ENCODE measurements at regions not wholly inside any gene's neighbourhood (a gene's known extent, or its start where the extent isn't known, plus 50 kb on each side); places are given as distances from the start of the nearest gene placed in this dataset.
"Not testable (repeated sequence)": the region's sequence is repeated elsewhere in the genome, so short reads cannot be mapped to it uniquely, and the experiment has no call there.

GRCh38 chr5:159496773-159497172 lies 166.5 kb upstream of the IL12B start:
- DNase-seq (ENCODE audit: low read depth): no peak
- TF ChIP-seq CTCF (IDR thresholded peaks at IDR 0.05; ENCODE audit: low read depth, low read length): no peak
- TF ChIP-seq POLR2A (IDR thresholded peaks at IDR 0.05; ENCODE audit: extremely low read depth, insufficient read length): no peak
- TF ChIP-seq MYC (IDR thresholded peaks at IDR 0.05; ENCODE audit: low read depth, low read length): no peak
- TF ChIP-seq, protein P1, sequence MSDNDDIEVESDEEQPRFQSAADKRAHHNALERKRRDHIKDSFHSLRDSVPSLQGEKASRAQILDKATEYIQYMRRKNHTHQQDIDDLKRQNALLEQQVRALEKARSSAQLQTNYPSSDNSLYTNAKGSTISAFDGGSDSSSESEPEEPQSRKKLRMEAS (IDR thresholded peaks at IDR 0.05; ENCODE audit: low read depth, low read length): no peak
- no peak overlapping the region for H3K4me3 ChIP-seq (ENCODE audit: low read depth, low read length)

- TF ChIP-seq, protein P1 (IDR thresholded peaks at IDR 0.05; ENCODE audit: low read depth, low read length): no peak
- TF ChIP-seq POLR2A (IDR thresholded peaks at IDR 0.05; ENCODE audit: extremely low read depth, insufficient read length): no peak
- TF ChIP-seq MYC (IDR thresholded peaks at IDR 0.05; ENCODE audit: low read depth, low read length): no peak
- TF ChIP-seq CTCF (IDR thresholded peaks at IDR 0.05; ENCODE audit: low read depth, low read length): no peak
- H3K4me3 ChIP-seq (ENCODE audit: low read depth, low read length): no peak overlapping the region
- peak; percentile 76 for DNase-seq (ENCODE audit: low read depth)
Observed at GRCh38 chr5:159497221-159497620, 166.9 kb upstream of the IL12B start.

GRCh38 chr5:159498630-159499029 lies 168.3 kb upstream of the IL12B start:
- no peak for DNase-seq (ENCODE audit: low read depth)
- H3K4me3 ChIP-seq (ENCODE audit: low read depth, low read length): no peak overlapping the region
- TF ChIP-seq, protein P1 (IDR thresholded peaks at IDR 0.05; ENCODE audit: low read depth, low read length): no peak
- TF ChIP-seq POLR2A (IDR thresholded peaks at IDR 0.05; ENCODE audit: extremely low read depth, insufficient read length): no peak
- no peak for TF ChIP-seq CTCF (IDR thresholded peaks at IDR 0.05; ENCODE audit: low read depth, low read length)
- TF ChIP-seq MYC (IDR thresholded peaks at IDR 0.05; ENCODE audit: low read depth, low read length): no peak

DNA sequence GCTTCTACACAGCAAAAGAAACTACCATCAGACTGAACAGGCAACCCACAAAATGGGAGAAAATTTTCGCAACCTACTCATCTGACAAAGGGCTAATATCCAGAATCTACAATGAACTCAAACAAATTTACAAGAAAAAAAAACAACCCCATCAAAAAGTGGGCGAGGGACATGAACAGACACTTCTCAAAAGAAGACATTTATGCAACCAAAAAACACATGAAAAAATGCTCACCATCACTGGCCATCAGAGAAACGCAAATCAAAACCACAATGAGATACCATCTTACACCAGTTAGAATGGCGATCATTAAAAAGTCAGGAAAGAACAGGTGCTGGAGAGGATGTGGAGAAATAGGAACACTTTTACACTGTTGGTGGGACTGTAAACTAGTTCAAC lies 171.8 kb upstream of the IL12B start:
- not testable (repeated sequence) for DNase-seq (ENCODE audit: low read depth); H3K4me3 ChIP-seq (ENCODE audit: low read depth, low read length)

- H3K4me3 ChIP-seq (ENCODE audit: low read depth, low read length): no peak overlapping the region
- no peak for DNase-seq (ENCODE audit: low read depth)
- no peak for TF ChIP-seq MYC (IDR thresholded peaks at IDR 0.05; ENCODE audit: low read depth, low read length)
- TF ChIP-seq, protein P1 (IDR thresholded peaks at IDR 0.05; ENCODE audit: low read depth, low read length): no peak
- no peak for TF ChIP-seq CTCF (IDR thresholded peaks at IDR 0.05; ENCODE audit: low read depth, low read length)
- TF ChIP-seq POLR2A (IDR thresholded peaks at IDR 0.05; ENCODE audit: extremely low read depth, insufficient read length): no peak
Observed at GRCh38 chr5:159503236-159503635, 172.9 kb upstream of the IL12B start.

- no peak for DNase-seq (ENCODE audit: low read depth)
- no peak overlapping the region for H3K4me3 ChIP-seq (ENCODE audit: low read depth, low read length)
- TF ChIP-seq, protein P1 (IDR thresholded peaks at IDR 0.05; ENCODE audit: low read depth, low read length): no peak
- TF ChIP-seq MYC (IDR thresholded peaks at IDR 0.05; ENCODE audit: low read depth, low read length): no peak
- TF ChIP-seq POLR2A (IDR thresholded peaks at IDR 0.05; ENCODE audit: extremely low read depth, insufficient read length): no peak
- TF ChIP-seq CTCF (IDR thresholded peaks at IDR 0.05; ENCODE audit: low read depth, low read length): no peak
Observed at GRCh38 chr5:159504106-159504856, 174.0 kb upstream of the IL12B start.
